GM19025 (cell line): ENCODE measurements at regions not wholly inside any gene's neighbourhood (a gene's known extent, or its start where the extent isn't known, plus 50 kb on each side); places are given as distances from the start of the nearest gene placed in this dataset.
"Not testable (repeated sequence)": the region's sequence is repeated elsewhere in the genome, so short reads cannot be mapped to it uniquely, and the experiment has no call there.

Experiments used
- ATAC-seq: cut with Tn5 transposase; IDR thresholded peaks from one replicate; pipeline ENCODE4 v1.9.1; 2021; ENCODE audit warnings: mild to moderate bottlenecking, low read depth, moderate library complexity; ENCODE audit not compliant: unreplicated experiment

- not testable (repeated sequence) for ATAC-seq
Measured at GRCh38 chr6:25207453-25208155, 71.6 kb upstream of the CARMIL1 start.

- ATAC-seq = no peak
Measured at GRCh38 chr6:25215881-25216280, 63.3 kb upstream of the CARMIL1 start.

GRCh38 chr6:25217302-25217701 lies 61.9 kb upstream of the CARMIL1 start:
- no peak for ATAC-seq

GRCh38 chr6:25217829-25218228 lies 61.3 kb upstream of the CARMIL1 start:
- ATAC-seq = no peak

- no peak for ATAC-seq
Measured at GRCh38 chr6:25218346-25218745, 60.8 kb upstream of the CARMIL1 start.

- ATAC-seq = no peak
Measured at GRCh38 chr6:25219216-25219916, 59.8 kb upstream of the CARMIL1 start.

GRCh38 chr6:25219917-25220278 lies 59.3 kb upstream of the CARMIL1 start:
- no peak for ATAC-seq

GRCh38 chr6:25220857-25221256 lies 58.3 kb upstream of the CARMIL1 start:
- no peak for ATAC-seq

GRCh38 chr6:25222006-25222678 lies 57.0 kb upstream of the CARMIL1 start:
- no peak for ATAC-seq

- no peak for ATAC-seq
Measured at GRCh38 chr6:25223490-25223991, 55.6 kb upstream of the CARMIL1 start.

GRCh38 chr6:25224242-25224641 lies 54.9 kb upstream of the CARMIL1 start:
- no peak for ATAC-seq

GRCh38 chr6:25227854-25228253 lies 51.3 kb upstream of the CARMIL1 start:
- no peak for ATAC-seq
